GM18502 (cell line): ENCODE measurements at regions not wholly inside any gene's neighbourhood (a gene's known extent, or its start where the extent isn't known, plus 50 kb on each side); places are given as distances from the start of the nearest gene placed in this dataset.

Experiments used
- ATAC-seq: cut with Tn5 transposase; IDR thresholded peaks from one replicate; pipeline ENCODE4 v1.9.1; 2021; ENCODE audit warnings: mild to moderate bottlenecking; ENCODE audit not compliant: unreplicated experiment, poor library complexity

DNA sequence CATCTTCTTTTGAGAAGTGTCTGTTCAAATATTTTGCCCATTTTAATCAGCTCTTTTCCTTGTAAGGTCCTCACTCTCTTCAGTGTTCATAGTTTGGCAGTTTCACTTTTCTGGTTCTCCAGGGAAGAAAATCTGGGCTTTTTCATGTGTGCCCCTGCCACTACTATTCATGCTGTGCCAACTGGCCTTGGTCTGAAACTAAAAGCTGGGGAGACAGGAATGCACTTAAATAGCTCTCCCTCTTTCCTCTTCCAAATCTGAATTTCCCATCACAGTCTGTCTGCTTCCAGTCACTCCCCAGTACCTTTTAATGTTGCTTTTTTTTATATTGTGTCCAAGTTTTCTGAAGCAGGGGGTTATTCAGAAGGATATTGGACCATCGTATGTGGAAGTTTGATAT lies 574.3 kb upstream of the POU3F3 start:
- no peak for ATAC-seq

DNA sequence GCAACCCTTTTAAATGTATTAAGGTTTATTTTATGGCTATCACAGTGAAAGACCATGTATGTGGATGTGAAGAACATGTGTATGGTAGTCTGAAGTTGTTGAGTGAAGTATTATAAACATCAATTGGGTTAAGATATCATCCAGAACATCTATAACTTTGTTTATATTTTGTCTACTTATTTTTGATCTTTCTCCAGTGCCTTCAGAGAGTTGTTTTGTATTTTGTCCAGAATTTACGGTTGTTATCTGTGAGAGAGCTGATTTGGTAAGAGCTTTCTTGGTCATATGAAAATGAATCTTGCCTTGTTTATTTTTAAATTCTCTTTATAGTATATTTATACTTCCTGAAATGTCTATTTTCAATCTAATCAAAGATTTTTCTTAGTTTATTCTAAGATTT lies 573.7 kb upstream of the POU3F3 start:
- ATAC-seq: no peak

DNA sequence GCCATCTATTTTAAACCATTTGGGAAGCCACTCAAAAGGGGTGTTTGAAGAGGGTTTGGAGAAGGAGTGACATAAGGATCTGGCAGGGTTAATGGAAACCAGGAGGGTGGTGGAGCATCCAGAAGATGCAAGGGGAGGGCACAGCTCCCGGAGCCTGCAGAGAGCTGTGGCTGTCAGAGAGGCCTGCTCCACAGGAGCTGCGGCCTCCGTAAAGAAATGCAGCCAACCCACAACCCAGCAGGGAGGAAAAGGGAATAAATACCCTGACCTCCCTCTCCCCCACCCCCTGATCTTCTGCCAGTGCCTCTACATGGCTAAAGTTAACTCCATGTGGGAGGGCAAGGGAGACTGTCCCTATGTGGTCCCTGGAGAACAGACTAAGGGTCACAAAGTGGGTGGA lies 567.1 kb upstream of the POU3F3 start:
- ATAC-seq: no peak

DNA sequence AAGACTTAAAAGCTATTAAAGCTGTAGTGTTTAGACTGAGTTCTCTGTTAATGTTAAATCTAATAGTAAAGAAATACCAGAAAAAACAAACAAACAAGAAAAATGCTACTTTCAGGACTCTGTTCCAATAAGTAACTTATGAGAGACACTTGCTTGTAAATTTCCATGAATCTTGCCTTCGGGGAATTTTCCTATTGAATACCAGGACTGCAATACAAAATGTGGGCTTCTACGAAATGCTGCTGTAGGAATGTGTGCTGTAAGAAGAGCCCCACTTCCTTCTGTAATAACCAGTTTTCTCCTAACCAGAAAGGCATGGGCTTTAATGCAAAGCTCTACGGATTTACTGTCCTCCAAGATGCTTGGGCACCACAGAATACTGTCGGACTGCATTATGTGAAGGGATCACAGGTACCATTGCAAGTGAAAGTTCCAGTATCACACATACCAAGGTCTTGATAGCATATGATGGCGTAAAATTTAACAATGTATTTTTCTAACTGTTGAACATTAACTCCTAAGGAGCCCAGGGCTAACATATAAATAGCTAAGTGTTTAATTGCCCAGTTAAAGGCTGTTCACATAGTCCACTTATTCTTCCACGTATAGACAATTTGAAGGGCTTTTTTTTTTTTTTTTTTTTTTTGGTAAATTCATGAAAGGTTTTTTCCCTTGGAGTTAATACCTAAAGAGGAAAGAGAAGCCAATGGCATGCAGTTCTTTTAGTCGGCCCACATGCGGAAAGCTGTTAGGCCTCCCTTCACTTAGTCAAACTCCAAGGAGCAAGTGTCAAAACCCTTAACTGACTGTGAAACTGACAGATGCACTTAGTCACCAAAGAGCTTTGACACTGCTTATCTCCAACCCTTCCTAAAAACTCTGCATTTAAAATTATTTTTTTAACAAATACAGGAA lies 564.0 kb upstream of the POU3F3 start:
- ATAC-seq: no peak

DNA sequence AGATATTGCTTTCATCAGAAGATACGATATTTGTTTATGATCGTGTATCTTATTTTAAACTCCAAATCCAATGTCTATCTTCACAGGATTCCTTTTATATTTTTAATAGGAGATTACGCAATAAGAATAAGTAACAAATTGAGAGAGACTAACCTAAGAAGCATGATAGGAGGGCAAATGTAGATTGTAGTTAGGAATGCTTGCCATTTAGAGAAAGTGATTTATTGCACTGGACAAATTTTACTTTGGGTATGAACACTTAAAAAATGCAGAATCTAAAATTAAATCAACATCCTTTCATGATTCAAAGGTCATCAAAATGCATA lies 563.4 kb upstream of the POU3F3 start:
- ATAC-seq: no peak

DNA sequence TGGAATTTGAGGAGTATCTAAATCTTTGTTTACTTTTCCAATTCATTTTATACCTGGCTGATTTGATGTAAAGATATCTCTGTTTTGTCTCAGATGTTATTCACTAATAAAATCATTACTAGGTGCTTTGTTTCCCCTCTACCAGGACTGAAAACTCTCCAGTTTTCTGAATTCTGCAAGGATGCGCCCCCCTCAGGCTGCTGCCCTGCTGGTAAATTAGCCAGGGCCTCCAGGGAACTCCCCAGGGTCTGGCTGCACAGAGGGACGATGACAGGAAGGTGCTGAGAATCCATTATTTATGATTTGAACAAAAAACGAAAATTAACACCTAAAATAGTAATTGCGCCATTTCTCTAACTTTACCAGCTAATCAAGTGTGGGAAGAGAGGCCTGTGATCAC lies 541.2 kb upstream of the POU3F3 start:
- no peak for ATAC-seq

DNA sequence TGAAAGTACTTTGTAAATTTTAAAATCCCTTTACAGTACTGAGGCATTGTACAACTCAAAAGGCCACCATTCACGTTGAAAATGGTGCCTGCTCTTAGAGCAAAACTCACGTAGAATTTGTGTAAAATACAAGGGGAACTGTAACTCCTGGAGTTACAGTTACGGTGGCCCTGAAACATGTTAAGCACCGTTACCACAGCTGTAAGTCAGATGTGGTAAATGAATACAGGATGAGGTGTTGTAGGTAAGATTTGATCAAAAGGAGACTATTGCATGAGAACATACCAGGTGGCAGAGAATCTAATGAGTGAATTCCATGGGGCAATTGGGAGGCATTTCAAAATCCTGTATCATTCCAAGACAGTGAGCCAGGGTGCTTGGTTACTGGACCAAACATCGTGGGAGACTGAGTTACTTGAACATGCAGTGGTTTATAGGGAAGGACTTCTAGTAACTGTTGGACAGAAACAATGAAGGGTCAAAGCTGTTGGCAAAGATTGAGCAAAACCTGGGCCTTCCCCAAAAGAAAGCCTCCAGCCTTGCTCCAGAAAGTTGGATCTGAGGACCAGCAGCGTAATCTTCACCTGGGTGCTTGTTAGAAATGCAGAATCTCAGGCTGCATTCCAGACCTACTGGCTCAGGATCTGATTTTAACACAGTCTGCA lies 535.8 kb upstream of the POU3F3 start:
- ATAC-seq: no peak

DNA sequence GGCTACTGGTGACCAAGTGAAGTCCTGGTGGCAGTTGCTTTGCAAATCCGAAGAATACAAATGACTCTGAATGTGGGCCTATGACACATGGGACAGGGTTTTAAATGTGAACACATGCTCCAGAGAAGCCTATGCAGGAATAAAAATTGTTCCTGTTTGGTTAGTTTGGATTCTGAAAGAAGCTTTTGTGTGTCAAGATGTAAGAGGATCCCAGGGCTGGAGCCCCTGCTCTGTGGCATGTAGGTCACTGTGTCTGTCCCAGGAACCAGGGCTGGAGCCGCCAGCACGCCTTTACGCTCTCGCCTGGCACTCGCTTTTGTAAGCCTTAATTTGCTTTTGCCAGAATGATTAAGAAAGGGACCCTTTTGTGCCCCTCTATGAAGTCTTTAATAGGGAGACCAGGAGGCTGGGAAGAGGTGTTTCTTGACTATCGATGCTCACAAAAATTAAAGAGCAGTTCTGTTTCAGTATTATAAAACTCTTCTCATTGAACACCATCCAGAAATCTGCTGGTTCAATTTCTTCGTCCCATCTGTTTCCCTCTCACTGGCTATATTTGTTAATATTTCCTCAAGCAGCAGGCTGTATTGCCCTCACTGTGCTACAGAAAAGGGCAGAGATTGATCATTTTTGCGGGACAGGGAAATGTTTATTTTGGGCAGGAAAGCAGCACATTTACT lies 532.7 kb upstream of the POU3F3 start:
- ATAC-seq: no peak

DNA sequence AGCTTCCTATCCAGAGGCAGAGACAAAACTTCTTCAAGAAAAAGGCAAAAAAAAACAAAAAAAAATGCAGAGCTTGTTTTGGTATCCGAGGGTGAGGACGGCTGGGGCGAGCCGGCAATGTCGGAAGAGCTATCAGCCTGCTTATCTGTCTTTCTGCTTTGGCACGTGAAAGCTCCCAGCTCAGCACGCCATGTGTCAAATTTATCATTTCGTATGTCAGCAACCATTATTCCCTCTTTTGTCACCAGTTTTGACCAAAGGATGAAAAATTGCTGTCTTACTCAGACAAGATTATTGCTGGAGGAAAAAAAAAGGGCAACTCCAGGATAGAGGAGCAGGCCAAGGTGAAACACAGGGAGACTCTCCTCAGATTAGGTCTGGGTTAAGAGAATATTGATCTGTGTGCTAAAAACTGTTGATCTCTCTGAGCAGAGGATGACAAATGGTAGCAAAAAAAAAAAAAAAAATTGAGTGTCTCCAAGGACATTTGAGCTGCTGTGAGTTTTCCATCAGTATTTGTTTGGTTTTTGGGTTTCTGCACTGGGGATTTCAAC lies 532.0 kb upstream of the POU3F3 start:
- no peak for ATAC-seq

DNA sequence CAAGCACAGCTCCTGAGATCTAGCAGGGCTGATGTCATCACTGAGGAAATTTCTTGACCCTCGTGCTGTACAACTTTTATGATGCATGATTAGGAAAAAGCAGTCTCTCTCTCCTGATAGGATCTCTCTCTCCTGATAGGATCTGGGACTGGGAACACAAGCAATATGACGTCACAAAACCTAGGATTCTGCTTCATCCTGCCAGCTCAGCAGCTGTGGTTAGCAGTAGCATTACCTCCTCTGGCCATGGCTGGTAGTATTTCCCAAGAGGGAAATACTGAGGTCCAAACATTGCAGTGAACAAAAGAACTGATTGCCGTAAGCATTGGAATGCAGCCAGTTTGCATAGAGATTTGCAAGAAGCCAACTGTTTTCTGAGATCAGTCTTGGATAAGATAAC lies 521.2 kb upstream of the POU3F3 start:
- ATAC-seq: no peak

DNA sequence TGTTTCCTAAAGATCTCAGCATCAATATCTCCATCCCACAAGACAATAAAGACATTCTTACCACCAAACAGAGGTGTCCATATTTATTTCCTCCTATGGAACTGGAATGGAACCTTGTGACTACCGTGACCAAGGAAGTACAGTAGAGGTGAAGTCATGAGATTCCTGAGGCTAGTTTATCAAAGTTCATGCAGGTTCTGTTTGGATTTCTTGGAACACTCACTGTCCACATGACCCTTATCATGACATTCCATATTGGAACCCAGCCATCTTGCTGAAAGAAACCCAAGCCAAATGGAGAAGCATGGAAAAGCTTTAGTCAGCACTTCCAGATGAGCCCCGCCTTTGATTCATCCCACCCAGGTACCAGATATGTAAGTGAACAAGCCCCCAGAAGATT lies 516.0 kb upstream of the POU3F3 start:
- ATAC-seq: no peak

DNA sequence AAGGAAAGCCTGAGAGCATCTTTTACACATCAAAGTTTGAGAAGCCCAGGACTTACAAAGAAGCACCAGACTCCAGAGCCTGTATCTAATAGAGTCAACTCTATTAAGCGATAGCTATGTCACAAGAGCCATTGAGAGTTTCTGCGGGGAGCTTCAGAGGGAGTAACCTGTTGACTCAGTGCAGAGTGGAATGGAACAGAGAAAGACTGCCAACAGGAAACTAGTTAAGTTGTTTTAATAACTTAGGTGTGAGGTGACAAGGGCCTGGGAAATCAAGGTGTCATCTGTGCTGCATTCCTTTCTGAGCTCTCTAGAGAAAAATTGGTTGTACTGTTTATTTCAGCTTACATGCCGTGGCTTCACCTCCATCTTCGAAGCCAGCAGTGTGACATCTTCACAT lies 513.8 kb upstream of the POU3F3 start:
- ATAC-seq: no peak

DNA sequence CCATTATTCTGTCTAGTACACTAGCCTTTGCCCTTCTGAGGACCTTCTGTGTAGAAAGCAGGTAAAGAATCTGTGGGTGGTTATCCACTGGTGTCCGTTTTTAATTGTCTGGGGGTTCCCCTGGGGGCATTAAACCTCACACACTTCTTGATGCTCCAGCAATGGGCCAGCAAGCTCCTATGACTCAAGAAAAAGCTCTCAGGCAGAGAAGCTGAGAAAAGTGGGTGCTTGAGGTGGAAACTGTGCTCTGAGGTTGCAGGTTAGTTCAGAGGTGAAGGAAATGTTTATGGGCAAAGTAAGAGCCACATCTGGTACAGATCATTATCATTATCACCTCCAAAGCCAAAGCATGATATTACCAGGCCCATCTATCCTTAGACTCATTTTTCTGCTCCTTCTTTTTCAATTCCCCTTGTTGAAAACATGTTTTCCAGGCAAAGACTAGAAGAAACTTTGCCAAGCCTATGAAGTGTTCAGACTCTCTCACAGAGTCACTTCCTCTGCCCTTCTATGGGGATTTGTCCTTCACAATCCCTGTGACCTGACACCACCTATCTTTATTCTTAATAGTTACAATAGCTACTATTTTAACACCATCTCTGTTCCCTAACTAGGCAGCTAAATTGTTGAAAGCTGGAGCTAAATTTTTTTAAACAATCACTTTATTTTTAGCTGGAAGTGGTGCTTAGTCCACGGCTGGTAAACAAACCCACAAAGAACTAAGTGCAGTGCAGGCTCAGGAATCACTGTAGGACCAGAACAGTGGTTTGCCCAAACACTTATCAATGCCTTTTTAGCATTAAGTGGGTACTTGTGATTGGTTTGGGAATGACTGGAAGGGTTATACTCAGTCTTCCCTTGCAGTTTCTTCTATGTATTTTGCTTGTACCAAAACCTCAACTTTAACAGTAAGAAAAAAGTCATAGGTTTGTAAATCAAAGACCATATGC lies 512.8 kb upstream of the POU3F3 start:
- ATAC-seq: no peak

DNA sequence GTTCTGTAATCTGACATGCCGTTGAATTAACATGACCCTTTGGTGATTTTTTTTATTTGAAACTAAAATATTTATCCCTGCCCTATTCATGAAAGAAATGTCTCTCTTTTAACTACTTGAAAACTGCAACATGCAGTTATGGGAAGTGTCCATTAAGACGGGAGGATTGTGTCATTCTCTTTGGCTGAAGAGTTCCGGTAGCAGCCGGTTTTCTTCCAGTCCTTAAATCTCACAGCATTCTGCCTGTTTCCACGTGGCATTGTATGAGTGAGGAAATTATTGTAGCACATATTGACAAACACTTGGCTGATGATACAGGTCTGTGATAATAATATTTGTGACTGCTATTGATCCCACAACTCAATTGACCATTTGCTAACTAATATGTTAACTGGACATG lies 509.6 kb upstream of the POU3F3 start:
- ATAC-seq: no peak

DNA sequence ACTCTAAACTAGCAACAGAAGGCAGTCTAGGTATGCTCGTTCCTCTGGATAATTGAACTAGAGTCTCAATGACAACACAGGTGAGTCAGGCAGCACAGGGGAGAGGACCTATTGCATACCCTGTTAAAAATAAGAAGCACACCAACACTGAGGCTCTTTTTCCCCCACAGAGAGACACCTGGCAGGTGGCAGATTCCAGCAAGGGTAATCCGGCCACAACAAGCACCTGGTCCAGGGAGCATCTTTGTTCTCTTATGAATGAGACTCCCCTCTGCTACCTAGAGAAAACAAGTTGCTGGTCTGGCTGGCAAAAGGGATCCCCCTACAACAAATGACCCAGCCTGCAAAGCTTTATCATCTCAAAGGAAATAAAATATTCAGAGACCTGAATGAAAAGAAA lies 508.9 kb upstream of the POU3F3 start:
- no peak for ATAC-seq

DNA sequence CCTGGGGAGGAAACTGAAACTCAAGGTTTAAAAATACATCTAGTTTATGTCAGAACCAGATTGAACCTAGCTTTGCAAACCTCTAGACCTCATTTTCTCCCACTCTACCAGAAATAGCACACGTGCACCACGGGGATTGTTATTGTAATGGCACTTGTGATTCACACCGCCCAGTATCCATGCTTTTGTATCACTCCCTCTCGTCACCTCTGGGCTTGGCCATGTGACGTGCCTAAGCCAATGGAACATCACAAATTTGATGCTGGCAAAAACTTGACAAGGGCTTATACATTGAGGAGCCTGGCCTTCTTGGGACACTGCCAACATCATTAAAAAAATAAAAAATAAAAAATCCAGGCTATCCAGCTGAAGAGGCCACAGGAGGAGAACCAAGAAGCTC lies 495.8 kb upstream of the POU3F3 start:
- no peak for ATAC-seq

DNA sequence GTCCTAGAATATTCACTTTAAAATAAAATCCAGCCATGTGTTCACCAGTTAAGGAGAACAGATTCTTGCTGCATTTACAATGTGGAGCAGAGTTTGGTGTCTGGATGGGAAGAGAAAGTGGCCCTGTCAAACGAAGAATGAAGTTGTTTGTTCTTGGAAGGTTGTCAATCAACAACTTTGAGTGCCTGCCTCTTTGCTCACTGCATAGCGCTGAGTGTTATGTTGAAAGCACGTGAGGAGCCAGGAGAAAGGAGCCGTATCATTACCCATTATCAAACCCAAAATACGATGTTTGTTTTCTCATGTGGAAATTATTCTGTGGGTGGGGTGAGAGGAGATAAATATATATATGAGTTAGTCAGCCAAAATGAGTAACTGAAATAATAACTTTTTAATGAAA lies 492.5 kb upstream of the POU3F3 start:
- ATAC-seq: no peak

DNA sequence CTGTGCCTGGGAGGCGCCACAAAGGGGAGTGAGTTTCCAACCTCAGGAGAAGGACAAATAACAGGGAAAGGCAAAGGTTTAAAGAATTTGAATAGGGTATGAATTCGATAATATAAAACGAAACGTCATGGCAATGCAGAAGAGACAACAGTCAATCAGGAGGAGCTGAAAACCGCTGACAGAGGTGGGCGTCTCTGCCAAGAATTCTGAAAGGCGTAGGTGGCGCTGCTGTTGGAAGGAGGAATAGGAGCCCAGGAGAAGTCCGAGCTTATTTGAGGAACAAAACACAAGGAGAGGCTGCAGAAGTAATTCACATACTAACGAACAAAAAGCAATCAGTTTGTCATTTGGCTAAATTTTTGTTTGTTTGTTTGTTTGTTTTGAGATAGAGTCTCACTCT lies 485.8 kb upstream of the POU3F3 start:
- ATAC-seq: no peak

DNA sequence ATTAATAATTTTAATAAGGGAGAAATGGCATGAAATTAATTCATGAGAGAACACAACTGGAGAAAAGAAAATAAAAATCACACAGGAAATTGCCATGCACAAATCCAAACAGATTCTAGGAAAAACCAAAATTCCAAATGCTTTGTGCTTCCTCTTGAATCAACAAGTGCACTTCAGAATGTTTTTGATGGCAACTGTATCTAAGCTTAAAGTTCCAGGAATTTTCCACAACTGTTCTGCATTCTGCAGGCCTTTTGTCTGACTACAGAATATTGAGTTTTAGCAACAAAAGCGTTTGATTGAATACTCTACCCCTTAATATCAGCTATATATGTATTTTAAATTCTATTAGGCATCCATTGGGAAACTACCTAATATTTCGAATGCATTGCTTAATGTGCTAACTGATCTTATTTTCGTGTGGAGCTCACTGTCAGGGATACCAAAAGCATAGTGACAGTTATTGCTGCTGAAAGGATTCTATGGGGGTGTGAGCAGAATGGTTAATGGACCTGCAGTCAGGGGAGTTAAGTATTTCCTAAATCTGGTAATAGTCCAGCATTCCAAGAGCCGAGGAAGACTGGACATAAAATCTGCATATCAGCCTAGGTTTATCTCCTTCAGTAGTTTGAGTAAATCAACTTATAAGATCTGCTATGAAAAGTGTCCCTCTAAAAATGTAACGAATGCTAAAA lies 482.7 kb upstream of the POU3F3 start:
- ATAC-seq: no peak

DNA sequence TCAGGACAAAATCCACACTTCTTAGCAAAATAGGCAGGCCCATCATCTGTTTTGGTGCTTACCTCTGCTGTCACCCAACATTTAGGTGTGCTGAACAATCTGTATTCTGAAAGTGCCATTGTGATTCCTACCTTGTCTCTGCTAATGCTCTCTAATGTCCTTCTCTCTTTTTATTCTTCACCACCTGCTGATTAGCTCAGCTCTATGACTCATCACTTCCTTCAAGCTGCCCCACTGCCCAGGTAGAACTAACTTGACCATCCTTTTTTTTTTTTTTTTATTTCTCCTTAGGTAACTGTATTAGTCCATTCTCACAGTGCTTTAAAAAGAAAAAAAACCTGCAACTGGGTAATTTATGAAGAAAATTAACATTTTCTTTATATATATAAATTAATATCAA lies 478.7 kb upstream of the POU3F3 start:
- no peak for ATAC-seq
